ENCODE measurements at regions not wholly inside any gene's neighbourhood (a gene's known extent, or its start where the extent isn't known, plus 50 kb on each side); places are given as distances from the start of the nearest gene placed in this dataset.
"Not testable (repeated sequence)": the region's sequence is repeated elsewhere in the genome, so short reads cannot be mapped to it uniquely, and the experiment has no call there.

DNA sequence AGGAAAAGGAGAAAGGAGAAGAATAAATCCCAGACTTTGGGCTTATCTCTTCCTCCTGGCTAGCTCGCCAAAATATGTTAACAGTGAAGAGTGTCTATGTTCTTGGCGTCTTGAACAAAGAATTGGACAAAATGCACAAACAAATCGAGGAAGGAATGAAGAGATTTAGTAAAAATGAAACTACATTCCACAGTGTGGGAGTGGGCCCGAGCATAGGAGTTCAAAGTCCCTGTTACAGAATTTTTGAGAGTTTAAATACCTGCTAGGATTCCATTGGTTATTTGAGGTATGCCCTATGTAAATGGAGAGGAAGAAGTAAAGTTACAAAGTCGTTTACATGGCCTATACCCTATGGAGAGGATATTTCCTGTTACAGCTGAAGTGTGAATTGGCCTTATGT lies 525.1 kb upstream of the CNTN5 start:
- no peak for DNase-seq

DNA sequence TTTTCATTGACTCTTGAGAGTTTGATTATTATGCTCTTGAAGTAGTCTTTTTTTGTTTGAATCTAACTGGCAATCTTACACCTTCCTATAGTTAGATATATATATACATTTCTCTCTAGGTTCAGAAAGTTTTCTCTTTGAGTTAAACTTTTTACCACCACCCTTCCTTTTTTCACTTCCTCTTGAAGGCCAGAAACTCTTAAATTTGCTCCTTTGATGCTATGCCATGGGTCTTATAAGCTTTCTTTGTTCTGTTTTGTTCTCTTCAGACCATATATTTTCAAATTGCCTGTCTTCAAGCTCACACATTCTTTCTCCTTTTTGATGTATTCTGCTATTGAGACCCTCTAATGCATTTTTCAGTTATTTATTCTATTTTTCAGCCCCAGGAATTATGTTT lies 513.5 kb upstream of the CNTN5 start:
- DNase-seq: no peak

DNA sequence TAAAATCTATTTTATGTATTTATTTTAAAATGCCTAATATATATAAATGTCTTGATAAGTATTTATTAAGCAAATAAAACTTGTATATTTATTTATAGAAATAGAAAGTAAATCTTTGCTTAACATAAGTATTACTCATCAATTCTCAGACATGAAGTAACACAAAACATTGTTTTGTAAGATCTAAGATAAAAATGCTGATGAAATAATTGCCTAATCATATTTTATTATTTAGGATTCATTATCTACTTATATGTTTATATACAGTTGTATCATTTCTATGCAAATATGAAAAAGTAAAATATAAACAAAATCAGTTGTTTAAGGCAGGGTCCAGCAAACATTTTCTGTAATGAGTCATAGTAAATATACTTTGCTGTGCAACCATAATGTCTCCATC lies 507.8 kb upstream of the CNTN5 start:
- no peak for DNase-seq

DNA sequence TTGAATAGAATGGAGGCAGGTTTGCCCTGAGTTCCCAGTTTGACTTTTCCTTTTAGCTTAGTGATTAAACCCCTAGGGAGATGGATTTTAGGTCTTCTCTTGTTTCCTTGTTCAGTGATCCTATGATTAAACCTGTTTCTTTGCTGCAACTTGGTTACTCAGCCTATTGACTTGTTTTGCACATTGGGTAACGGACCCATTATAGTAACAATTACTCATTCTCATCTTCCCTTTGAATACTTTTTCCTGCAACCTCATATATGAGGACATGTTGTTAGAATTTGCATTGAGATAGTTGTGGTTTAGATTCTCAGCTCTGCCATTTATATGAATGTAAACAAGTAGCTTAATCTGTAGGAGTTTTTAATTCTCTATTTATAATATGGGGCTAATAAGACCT lies 489.2 kb upstream of the CNTN5 start:
- DNase-seq: no peak

DNA sequence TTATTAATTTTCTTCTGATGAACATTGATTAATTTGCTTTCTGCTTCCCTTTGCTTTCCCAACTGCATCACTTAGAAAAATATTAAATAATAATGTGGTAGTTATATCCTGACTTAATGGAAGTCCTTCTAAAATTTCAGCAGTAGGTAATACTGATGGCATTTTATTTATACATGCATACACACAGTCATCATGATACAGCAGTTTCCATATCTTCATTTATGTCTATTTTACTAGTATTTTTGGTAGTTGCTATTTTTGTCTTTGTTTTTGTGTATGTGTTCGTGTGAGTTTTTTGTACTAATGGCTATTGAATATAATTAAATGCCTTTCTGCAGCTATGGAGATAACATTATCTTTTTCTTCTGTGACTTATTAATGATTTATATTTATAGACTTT lies 484.7 kb upstream of the CNTN5 start:
- DNase-seq: no peak

DNA sequence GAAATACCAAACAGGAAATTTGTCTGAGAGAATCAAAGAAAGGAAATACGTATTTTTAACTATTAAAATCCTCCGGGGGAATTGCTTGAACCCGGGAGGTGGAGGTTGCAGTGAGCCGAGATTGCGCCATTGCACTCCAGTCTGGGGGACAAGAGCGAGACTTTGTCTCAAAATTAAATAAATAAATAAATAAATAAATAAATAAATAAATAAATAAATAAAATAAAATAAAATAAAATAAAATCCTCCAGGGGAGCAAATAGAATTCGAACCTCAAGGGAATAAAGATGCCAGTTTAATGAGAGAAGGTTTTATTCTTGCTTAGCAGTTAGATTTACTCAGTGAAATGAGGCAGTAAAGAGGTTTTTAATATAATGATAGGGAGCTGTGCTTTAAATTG lies 482.4 kb upstream of the CNTN5 start:
- not testable (repeated sequence) for DNase-seq

DNA sequence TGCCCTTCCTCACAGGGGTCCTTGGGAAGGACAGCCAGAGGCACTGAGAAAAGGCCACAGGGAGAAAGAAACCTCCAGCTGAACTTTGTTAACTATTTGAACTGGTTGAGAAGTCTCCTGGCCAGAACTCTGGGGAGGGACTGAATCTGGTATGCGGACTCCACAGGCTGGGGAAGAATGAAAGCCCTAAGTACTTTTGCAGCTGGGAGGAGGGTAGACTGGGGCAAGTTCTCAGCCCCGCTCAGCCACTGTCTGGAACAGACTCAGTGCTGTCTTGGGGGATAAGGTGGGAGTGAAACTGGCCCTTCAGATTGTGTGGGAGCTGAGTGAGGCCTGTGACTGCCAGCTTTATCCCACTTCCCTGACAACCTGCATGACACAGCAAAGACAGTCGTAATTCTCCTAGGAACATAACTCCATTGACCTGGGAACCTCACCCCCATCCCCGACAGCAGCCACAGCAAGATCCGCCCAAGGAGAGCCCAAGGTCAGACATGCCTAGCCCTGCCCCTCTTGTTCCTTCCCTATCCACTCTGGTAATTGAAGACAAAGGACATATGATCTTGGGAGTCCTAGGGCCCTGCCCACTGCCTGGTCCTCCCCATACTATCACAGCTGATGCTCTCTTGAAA lies 475.1 kb upstream of the CNTN5 start:
- DNase-seq: no peak

DNA sequence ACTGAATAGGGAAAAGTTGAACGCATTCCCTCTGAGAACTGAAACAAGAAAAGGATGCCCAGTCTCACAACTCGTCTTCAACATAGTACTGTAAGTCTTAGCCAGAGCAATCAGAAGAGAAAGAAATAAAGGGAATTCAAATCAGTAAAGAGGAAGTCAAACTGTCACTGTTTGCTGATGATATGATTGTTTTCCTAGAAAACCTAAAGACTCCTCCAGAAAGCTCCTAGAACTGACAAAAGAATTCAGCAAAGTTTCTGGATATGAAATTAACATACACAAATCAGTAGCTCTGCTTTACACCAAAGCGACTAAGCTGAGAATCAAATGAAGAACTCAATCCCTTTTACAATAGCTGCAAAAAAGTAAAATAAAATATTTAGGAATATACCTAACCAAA lies 471.2 kb upstream of the CNTN5 start:
- no peak for DNase-seq

DNA sequence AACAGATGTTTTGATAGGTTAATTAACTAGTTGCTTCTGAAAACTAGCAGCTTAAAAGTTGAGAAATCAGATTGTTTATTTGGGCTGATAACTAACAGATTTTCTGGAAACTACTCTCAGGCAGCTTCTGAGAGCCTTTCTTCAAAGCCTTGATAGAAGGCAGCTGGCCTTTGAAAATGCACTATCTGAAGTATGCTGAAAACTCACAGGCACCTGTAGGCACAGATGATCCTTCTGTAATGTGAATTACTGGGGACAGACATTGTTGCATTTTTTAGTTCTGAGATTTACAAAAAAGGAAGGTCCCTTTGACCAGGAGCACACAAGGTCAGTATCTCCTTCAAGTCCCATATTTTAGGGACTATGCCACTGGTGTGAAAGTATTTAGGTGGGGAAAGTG lies 460.8 kb upstream of the CNTN5 start:
- no peak for DNase-seq

DNA sequence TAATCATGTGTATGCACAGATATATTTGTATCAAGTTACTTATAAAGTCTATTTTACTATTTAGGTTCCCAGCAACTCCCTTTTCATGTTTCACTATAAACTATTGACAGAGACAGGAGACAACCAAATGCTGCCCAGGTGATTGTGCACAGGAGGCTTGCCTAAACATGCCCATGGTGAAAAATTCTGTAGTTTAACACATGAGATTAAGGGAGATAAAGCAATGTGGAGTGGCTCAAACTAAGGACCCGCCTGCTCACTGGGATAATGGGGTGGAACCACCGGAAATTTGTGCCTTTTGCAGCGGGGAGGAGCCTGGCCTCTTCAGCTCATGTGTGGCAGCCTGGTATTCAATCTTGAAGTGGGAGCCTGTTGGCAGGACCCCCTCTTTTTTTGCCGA lies 459.5 kb upstream of the CNTN5 start:
- DNase-seq: no peak

DNA sequence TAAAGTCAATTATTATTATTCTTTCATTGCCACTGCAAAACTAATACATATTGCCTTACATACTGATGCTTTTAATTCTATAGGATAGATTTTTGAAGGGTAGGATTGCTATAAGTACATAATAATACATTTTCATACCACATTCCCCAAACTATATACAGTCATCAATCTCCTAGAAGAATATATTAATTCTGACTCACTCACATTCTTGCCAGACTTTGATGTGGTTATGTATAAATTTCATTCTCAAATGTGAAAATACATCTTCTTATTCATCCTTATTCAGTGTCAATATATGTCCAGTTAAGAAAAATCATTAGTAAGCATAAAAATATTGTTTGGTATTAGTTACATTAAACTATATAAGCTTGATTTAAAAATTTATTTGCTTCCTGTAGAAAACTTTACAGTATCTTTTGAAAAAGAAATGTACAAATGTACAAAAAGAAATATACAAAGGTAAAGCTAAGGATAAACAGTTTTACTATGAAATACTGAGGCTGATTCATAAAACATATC lies 458.8 kb upstream of the CNTN5 start:
- DNase-seq: no peak

DNA sequence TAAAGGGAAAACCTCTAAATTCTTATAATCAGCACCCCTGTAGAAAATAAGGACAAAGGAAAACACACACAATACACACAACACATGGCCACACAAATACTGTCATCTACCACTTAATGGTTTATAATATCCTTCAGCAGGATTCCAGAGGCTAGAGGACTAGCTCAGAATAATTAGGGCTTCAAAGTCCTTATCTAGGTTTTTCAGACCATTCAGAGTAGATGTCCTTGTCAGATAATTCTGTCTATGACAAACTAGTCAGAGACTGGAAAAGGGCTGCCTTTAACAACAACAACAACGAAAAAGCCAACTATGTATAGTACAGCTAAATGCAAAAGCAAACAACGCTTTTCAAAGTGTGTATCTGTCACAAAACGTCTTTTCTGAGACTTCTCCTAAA lies 456.5 kb upstream of the CNTN5 start:
- no peak for DNase-seq

DNA sequence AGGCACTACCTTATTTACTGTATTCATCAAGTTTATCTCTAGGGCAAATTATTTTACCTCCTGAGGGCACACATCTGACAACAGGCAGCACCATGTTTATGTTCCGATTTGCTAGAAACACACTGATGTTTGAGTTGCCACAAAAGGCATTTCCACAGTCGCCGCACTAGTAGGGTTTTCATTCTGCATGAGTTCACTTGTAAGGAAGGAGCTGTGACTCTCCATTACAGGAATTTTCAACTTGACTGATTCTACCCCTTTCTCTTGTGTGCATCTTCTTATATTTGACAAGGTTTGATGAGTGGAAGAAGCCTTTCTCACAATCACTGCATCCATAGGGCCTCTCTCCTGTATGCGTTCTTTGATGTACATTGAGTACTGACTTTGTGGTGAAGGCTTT lies 455.9 kb upstream of the CNTN5 start:
- DNase-seq: no peak

DNA sequence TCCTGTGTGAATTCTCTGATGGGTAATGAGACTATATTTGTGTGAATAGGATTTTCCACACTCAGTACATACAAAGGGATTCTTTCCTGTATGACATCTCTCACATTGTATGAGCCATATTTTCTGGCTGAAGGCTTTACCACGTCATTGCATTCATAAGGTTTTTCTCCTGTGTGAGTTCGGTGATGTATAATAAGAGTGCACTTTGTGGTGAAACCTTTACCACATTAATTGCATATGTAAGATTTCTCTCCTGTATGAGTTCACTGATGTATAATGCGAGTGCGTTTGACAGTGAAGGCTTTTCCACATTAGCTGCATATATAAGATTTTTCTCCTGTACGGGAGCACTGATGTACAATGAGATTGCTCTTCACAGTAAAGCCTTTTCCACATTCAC lies 455.4 kb upstream of the CNTN5 start:
- DNase-seq: no peak

DNA sequence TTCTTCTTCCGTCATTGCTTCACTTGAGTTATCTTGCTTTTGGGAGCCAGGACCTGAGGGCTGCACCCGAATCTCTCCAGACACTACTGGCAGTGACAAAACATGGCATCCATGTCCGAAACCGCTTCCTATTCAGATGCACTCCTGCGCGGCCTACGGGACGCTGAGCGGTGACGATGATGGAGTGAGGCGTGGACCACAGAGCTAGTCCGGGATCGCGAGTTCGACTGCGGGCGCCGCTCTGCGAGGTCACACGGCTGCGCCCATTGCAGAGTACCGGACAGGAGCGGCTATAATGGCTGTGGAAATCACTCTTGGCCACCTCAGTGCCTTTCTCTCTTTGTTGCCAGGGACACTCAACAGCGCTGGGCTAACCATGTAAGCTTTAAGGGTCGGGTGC lies 453.8 kb upstream of the CNTN5 start:
- no peak for DNase-seq

DNA sequence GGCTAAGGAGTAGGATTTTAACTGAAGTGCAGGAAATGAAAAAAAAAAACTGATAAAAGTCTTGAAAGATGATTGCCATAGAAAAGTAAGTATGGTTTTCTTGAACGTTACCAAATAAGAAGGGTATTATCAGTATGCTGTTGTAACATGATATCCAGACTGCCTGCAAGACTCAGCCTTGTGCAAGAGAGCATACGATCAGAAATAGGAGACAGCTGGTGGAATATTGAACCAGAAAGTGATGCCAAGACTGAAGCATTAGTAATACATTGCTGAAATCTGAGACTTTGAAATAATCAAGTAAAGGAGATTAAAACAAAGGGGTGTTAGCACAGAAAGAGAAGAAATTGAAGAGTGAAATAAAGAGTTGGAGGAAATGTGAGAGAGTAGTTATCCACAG lies 452.7 kb upstream of the CNTN5 start:
- DNase-seq: no peak

DNA sequence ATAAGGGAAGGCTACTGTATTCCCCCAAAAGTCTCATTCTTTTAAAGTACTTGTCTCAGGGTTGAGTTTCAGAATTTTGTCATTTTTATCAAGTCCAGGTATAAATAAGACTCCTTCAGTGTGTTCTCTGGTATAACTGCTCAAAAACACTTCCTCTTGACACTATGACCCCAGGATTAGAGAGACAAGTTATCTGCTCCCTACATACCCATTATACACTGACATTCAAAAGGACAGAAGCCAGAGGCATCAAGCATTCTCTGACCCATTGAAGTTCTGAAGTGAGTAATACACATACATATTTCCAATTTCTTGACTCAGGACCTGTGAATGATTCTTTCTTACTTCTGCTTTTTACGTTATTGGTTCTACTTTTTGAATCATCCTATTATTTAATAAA lies 447.8 kb upstream of the CNTN5 start:
- DNase-seq: no peak

DNA sequence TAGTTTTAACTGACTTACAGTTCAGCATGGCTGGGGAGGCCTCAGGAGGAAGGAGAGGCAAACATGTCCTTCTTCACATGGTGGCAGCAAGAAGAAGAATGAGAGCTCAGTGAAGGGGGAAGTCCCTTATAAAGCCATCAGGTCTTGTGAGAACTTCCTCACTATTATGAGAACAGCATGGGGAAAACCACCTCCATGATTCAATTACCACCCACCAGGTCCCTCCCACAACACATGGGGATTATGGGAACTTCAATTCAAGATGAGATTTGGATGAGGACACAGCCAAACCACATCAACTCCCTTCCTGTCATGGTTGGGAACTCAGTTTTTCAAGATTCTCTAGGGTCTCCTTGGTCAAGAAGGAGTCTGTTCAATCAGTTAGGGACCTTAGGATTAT lies 432.9 kb upstream of the CNTN5 start:
- no peak for DNase-seq

DNA sequence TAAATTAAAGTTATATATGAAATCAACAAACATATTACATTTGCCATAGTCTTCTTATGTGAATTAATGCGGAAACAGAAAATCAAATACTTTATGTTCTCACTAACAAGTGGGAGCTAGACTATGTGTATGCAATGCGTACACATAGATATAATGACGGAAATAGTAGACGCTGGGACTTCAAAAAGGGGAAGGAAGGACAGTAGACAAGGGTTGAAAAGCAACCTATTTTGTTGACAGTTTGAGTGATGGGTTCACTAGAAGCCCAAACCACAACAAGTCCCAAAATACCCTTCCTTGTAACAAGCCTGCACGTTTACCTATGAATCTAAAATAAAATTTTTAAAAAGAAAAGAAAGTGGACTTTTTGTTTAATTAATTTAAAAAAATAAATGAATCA lies 430.8 kb upstream of the CNTN5 start:
- no peak for DNase-seq

DNA sequence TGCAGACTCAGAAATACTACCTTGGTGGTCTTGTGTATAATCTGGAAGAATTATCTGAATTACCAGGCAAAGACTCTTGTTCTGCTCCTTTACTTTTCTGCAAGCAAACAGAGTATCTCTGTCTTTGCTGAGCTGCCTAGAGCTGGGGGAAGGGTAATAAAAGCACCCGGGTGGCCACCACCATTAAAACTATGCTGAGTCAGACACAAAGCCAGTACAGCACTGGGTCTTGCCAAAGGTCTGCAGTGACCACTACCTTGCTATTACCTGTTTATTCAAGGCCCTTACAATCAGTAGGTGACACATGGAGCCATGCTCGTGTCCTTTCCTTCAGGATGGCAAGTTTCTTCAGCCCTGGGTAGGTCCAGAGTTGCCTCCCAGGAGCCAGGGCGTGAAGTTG lies 420.6 kb upstream of the CNTN5 start:
- no peak for DNase-seq

DNA sequence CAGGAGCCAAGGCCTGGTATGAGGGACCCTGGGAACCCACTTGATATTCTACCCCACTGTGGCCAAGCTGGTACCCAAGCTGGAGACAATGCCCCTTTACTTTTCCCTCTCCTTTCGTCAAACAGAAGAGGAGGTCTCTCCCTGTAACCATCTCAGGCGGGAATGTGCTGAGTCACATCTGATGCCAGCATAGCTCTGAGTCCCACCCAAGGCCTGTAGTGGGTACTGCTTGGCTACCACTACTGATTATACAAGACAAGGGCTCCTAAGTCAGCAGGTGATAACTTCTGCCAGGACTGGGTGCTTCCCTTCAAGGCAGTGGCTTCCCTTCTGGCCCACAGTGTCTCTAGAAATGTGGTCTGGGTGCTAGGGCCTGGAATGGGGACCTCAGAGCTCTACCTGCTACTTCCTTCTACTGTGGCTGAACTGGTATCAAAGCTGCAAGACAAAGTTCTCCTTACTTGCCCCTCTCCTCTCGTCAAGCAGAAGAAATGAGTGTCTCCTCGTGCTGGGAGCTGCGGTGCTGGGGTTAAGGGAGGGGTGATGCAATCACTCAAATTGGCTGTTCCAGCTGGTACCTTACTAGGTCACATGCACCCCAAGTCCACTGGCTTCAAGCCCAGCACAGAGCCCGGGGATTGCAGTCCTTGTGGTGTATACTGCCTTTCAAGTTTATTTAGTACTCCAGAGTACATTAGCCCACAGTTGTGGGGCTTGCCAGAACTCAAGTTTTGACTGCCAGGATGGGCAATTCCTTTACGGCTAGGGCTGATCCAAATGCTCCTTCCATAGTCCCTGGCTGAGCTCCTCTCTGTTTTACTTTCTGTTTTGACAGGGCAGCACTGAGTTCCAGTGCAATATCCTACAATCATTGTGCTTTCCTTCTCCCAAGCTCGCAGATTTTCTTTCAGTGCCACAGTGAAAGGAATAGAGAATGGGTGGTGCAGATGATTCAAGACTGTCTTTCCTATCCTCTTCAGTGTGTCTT lies 419.7 kb upstream of the CNTN5 start:
- DNase-seq: no peak

DNA sequence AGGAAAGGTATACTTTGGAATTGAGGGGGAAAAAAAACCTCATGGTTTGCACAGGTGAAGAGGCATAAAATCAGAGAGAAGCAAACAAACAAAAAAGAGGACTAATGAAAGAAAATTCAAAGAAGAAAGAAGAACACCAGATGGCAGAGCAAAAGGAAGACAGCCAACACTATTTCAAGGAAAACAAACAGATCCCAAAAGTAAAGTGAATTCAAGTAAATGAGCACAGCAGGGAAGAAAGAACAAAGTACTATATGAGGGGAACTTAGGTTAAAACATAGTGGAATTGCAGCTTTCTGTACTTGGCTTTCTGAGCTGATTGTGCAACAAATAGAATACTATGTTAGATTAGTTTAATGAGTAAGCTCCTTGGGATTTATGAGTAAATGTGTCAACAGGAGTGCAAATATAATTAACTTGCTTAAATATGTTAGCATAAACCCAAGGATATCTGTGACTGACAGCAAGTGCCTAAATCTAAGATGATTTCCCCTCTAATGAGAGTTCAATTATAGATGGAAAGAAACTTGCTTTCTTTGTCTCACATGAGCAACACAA lies 404.6 kb upstream of the CNTN5 start:
- DNase-seq: no peak

DNA sequence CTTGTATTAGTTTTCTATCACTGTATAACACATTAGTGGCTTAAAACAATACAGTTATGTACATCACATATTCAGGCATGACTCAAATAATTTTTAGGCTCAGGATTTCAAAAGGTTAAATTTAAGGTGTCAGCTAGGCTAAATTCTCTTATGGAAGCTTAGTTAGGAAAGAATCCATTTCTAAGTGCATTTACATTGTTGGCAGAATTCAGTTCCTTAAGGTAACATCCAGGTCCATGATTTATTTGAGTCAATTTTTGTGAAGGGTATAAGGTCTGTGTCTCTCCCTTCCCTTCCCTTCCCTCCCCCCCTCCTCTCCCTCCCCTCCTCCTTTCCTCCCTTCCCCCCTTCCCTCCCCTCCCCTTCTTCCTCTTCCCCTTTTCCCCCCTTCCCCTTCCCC lies 399.0 kb upstream of the CNTN5 start:
- DNase-seq: no peak

DNA sequence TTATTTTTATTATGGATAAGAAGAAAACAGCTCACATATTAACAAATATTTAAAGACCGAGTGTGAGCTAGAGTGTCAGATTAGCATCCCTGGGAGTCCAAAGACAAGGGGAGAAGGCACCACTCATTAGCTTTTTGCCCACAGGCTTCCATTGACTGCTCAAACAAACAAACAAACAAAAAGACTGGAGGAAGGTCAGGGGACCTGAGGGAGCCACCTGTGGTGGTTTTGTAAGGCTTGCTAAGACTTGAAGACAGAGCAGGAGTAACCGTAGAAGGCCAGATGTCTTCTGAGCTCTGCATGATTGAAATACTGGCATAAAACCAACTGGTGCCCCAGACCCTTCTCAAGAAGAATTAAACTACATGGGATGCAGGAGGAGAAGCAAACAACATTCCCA lies 395.2 kb upstream of the CNTN5 start:
- DNase-seq: no peak
